GM21825 (cell line): ENCODE measurements at regions not wholly inside any gene's neighbourhood (a gene's known extent, or its start where the extent isn't known, plus 50 kb on each side); places are given as distances from the start of the nearest gene placed in this dataset.
"Not testable (repeated sequence)": the region's sequence is repeated elsewhere in the genome, so short reads cannot be mapped to it uniquely, and the experiment has no call there.

Experiments used
- ATAC-seq: cut with Tn5 transposase; IDR thresholded peaks from one replicate; pipeline ENCODE4 v1.9.1; 2021; ENCODE audit warnings: mild to moderate bottlenecking, moderate library complexity; ENCODE audit not compliant: unreplicated experiment

DNA sequence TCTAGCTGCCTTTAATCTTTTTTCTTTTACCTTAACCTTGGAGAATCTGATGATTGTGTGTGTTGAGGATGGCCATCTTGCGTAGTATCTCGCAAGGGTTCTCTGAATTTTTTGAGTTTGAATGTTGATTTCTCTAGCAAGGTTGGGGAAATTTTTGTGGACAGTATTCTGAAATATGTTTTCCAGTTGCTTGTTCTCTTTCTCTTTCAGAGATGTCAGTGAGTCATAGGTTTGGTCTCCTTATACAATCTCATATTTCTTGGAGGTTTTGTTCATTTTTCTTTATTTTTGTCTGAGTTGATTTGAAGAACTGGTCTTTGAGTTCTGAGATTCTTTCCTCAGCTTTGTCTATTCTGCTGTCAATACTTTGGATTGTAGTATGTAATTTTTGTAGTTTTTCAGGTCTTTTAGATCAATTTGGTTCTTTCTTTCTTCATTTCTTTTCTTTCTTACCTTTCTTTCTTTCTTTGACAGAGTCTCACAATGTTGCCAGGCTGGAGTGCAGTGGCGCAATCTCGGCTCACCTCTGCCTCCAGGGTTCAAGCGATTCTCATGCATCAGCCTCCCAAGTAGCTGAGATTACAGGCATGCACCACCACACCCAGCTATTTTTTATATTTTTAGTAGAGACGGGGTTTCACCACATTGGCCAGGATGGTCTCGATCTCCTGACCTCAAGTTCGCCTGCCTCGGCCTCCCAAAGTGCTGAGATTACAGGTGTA lies 366.4 kb upstream of the RASGRP1 start:
- no peak for ATAC-seq

- no peak for ATAC-seq
Observed at GRCh38 chr15:38941399-38941953, 376.9 kb upstream of the RASGRP1 start.

- ATAC-seq: no peak
Observed at GRCh38 chr15:38944536-38944935, 379.9 kb upstream of the RASGRP1 start.

- ATAC-seq: no peak
Observed at GRCh38 chr15:38945551-38946298, 381.1 kb upstream of the RASGRP1 start.

GRCh38 chr15:38954090-38954489 lies 389.5 kb upstream of the RASGRP1 start:
- ATAC-seq: no peak

GRCh38 chr15:38961456-38961855 lies 396.8 kb upstream of the RASGRP1 start:
- no peak for ATAC-seq

DNA sequence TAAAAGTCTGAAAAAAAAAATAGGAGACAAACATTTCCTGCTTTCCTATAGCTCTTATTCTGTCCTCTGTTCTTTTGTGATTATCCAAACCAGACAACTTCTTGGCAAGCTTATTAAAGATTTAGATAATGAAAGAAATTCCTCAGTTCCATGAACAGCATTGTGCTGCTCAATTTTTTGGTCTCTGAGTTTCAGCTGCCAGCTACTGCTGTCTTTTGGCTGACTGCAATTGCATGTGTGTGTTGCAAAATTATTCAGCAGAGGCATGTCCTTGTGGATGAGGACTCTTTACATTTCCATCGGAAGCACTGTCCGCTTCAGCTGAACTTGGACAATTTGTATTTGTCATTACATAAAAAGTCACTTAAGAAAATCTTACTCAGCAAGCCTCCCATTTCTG lies 397.3 kb upstream of the RASGRP1 start:
- no peak for ATAC-seq

DNA sequence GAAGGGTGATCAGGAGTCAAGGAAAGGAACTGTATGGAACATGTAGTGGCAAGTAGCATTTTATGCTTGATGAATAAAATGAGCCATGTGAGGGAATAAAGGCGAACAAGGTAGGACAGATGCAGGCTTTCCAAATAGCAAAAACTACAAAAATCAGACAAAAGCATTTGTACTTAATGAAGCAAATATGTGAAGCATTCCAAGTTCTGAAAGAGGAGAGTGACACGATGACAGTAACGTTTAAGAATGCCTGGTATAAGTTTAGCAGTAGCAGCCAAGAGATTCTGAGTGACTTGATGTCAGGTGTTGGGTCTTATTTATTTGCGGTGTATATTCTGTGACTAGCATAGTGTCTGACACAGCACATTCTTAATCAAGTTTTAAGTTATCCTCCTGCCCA lies 408.2 kb upstream of the RASGRP1 start:
- ATAC-seq: no peak

DNA sequence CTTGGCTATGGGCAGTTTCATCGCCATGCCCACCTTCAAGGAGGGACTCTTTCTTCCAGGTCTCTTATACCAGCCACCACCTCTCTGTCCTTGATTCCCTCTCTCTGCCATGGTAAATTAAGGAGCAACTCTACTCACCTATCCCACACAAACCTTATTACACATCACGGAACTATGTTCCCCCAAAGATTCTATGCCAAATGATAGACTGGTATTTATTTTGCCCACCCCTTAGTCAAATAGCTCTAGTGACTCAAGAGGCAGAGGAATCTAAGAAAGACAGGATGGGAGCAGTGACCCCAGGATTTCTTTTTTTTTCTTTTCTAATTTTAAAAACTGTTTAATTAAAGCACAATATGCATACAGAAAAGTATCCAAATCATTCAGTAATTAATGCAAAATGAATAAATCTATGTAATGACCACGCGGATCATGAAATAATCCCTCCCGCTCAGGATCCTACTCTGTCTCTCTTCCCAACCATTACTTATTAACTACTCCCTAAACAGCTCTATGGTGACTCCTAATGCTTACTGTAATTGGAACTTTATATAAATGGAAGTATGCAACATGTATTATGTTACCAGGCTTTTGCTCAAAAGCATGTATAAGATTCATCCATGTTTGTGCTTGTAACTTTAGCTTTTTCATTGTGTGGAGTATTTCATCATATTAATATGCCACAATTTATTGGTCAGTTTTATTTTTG lies 410.8 kb upstream of the RASGRP1 start:
- no peak for ATAC-seq

DNA sequence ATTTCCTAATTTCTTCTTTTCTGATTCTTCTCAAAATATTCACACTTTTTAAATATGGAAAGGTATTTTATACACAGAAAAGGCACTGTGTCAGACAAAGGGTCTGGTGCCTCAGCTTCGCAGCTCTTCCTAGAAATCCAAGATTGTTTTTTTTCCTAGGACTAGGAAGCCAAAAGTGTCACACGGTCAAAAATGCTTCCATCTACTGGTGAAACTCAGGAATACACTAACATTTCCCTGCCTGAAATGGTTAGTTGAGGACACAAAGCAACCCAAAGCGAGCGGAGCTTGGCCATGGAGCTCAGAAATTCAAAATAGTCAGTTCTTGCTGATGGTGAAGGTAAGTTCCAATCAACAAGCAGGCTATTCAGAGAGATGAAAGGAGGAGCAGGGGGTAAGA lies 426.5 kb upstream of the RASGRP1 start:
- no peak for ATAC-seq

- no peak for ATAC-seq
Observed at GRCh38 chr15:38991701-38992100, 427.1 kb upstream of the RASGRP1 start.

DNA sequence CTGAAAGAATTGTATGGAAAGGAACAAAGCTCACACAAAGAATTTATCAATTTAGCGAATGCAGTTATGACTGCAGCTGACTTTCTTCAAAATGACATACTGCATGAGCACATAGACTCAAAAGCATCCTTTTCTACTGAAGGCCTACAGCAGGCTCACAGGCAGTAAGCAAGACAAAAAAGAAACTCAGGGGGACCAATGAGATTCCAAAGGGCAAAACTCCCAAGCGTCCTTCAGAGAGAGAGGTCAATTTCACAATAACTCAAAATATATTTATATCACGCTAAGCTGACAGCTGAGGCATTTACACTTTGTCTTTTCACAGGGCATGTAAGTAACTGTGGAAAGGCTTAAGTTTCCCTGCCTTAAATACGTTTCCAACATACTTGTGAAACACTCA lies 427.9 kb upstream of the RASGRP1 start:
- no peak for ATAC-seq

- no peak for ATAC-seq
Observed at GRCh38 chr15:38992930-38993329, 428.3 kb upstream of the RASGRP1 start.

DNA sequence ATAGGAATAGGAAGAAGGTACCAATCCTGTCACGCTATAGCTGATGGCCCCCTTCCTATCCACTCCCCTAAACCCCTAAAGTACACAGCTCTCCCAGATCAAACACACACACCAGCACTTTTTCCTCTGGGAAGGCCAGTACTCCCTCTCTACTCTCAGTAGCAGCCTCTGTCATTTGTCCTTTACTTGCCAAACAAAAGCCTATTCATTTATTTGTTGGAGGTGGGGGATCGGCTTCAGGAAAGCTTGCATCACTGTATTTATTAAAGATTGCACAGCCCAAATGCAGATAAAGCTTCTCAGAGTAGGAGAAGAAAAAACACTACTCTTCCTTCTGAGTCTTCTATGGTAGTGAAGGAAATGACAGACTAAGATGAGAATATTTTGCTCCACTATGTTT lies 429.7 kb upstream of the RASGRP1 start:
- ATAC-seq: no peak

GRCh38 chr15:38996111-38996631 lies 431.6 kb upstream of the RASGRP1 start:
- ATAC-seq: no peak

DNA sequence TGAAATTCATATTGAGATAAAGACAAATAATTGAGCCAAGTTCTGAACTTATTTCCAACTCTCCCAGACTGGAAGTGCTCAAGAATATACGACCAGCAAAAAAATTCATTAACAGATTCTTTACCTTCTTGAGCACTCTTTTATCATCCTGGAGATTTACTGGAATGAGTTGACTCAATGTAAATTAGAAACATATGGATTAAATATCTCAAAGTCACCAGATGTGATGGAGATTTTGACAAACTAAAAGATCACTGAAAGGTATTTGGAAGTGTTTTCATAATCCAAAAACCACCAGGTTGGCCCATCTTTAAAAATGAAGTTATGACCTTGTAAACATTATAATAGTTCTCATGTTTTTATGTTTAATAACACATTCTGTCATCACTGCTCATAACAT lies 433.2 kb upstream of the RASGRP1 start:
- no peak for ATAC-seq

GRCh38 chr15:39000008-39000734 lies 435.6 kb upstream of the RASGRP1 start:
- ATAC-seq: no peak

- no peak for ATAC-seq
Observed at GRCh38 chr15:39009740-39010139, 445.1 kb upstream of the RASGRP1 start.

DNA sequence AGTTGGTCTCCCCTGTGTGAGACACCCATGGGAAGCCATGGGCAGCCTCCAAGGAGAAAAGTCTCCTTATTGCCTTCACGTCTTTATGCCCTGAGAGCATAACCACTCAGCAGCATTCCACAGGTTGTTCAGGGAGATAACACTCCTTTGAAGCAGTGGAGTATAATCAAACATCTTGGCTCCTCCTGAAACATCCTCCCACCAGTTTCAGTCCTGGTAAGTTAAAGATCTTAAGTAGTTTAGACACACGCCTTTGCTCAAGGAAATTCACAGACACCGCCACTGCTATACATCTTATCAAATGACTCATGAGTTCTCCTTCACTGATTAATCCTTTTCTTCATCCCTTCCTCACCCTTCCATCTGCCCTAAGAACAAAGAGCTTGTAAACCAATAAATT lies 446.5 kb upstream of the RASGRP1 start:
- not testable (repeated sequence) for ATAC-seq

DNA sequence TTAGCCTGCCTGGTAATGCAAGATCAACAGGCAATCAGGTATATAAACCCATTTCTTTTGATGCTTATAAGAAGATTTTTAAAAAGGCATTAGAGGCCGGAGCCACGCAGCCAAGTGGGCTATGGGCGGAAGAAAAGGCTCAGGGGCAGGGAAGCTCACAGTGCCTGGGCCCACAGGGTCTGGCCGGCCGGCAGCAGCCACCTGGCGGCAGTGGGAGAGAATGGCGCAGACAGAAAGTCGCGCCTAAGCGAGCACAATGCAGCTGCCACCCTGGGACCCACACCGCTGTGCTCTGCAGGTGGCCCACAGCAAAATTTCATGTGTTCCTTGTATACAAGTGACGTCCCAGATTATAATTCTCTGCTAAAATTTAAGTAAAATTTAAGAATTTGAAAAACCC lies 448.6 kb upstream of the RASGRP1 start:
- no peak for ATAC-seq

GRCh38 chr15:39014682-39015081 lies 450.1 kb upstream of the RASGRP1 start:
- no peak for ATAC-seq
